Loucy (cell line): ENCODE measurements at regions not wholly inside any gene's neighbourhood (a gene's known extent, or its start where the extent isn't known, plus 50 kb on each side); places are given as distances from the start of the nearest gene placed in this dataset.

Experiments
- H2AFZ ChIP-seq: fragments of 200-600 bp; sonication (generic); 2 replicates; pipeline ENCODE4 v1.6.0; 2016; ENCODE audit warnings: antibody characterized with exemption, mild to moderate bottlenecking, low read length, moderate library complexity
- H3F3A ChIP-seq: fragments of 200-600 bp; 2 replicates; pipeline ENCODE4 v1.6.0; 2016; ENCODE audit warnings: antibody characterized with exemption, low read depth, mild to moderate bottlenecking
- H3K27me3 ChIP-seq: fragments of 200-600 bp; sonication (generic); 2 replicates; pipeline ENCODE4 v1.6.1; 2014; ENCODE audit warnings: low read length, mild to moderate bottlenecking; ENCODE audit not compliant: insufficient read depth, poor library complexity, severe bottlenecking
- H3K36me3 ChIP-seq: fragments of 200-600 bp; sonication (generic); 2 replicates; pipeline ENCODE4 v1.6.1; 2016; ENCODE audit warnings: low read length; ENCODE audit not compliant: insufficient read depth
- H3K4me1 ChIP-seq: fragments of 200-600 bp; sonication (generic); 2 replicates; pipeline ENCODE4 v1.5.1; 2014; ENCODE audit warnings: low read length, mild to moderate bottlenecking; ENCODE audit not compliant: insufficient read depth, poor library complexity, severe bottlenecking
- H3K4me2 ChIP-seq: fragments of 200-600 bp; sonication (generic); 2 replicates; pipeline ENCODE4 v1.6.0; 2014; ENCODE audit warnings: antibody characterized with exemption, low read length, low read depth, mild to moderate bottlenecking; ENCODE audit not compliant: poor library complexity, severe bottlenecking
- H3K4me3 ChIP-seq: fragments of 200-600 bp; sonication (generic); 2 replicates; pipeline ENCODE4 v1.5.1; 2014; ENCODE audit warnings: low read length, mild to moderate bottlenecking, mixed read lengths; ENCODE audit not compliant: poor library complexity, severe bottlenecking
- H3K79me2 ChIP-seq: fragments of 200-600 bp; sonication (generic); 2 replicates; pipeline ENCODE4 v1.6.1; 2014; ENCODE audit warnings: low read length; ENCODE audit not compliant: insufficient read depth
- H3K9ac ChIP-seq: fragments of 200-600 bp; sonication (generic); 2 replicates; pipeline ENCODE4 v1.6.0; 2014; ENCODE audit warnings: mild to moderate bottlenecking, low read depth, low read length, moderate library complexity; ENCODE audit not compliant: poor library complexity, severe bottlenecking
- H3K9me2 ChIP-seq: fragments of 200-600 bp; sonication (generic); replicated peaks from 2 replicates; pipeline ENCODE4 v1.6.1; 2016; ENCODE audit warnings: low read depth, low read length, mixed read lengths
- H3K9me3 ChIP-seq: fragments of 200-600 bp; sonication (generic); 2 replicates; pipeline ENCODE4 v1.6.1; 2014; ENCODE audit warnings: mild to moderate bottlenecking, antibody characterized with exemption, low read length, low read depth; ENCODE audit not compliant: insufficient read depth
- H4K20me1 ChIP-seq: fragments of 200-600 bp; sonication (generic); 2 replicates; pipeline ENCODE4 v1.6.0; 2014; ENCODE audit warnings: antibody characterized with exemption, low read length, mild to moderate bottlenecking; ENCODE audit not compliant: insufficient read depth, poor library complexity, severe bottlenecking
- EZH2phosphoT487 ChIP-seq: fragments of 200-600 bp; IDR thresholded peaks from 2 replicates; pipeline ENCODE4 v1.6.1; 2018; ENCODE audit warnings: antibody characterized with exemption, mild to moderate bottlenecking, moderate library complexity, borderline replicate concordance
- TF ChIP-seq, protein P1 (sequence below): fragments of 200-600 bp; sonication (generic); conservative IDR thresholded peaks from 2 replicates; pipeline ENCODE4 v1.5.1; 2014; ENCODE audit warnings: mild to moderate bottlenecking, antibody characterized with exemption, low read length

DNA sequence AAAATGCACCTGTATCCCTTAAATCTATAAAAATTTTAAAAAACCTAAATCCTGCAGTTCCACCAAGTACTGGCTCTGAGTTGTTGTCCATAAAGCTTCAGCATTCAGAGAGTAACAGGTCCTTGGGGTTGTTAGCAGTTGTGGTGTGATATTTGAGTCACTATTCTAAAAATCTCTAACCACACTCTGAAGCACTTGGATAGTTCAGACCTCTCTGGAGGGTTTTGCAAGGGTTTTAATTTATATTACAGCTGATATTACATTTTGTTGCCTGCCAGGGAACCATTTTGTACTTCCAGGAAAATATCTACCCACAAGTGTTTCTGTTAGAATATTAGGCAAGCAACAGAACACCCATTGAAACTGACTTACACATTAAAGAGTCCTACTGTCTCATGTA lies 255.6 kb downstream of the TBL1XR1 start:
- Histone ChIP-seq H3K4me2 (no peak overlapping the region), H3K79me2 (no peaks in the 10 kb centered on the region), H3K4me3 (no peak overlapping the region), H2AFZ (no peak overlapping the region; the same call in 1 of the 2 replicates), H3F3A (no peaks in the 10 kb centered on the region), H3K4me1 (no peaks in the 10 kb centered on the region), H3K36me3 (no peaks in the 10 kb centered on the region), H3K9me3 (no peaks in the 10 kb centered on the region), H3K9me2 (no peaks in the 10 kb centered on the region), H3K27me3 (no peaks in the 10 kb centered on the region), H3K9ac (no peak overlapping the region), H4K20me1 (no peaks in the 10 kb centered on the region)
- TF ChIP-seq EZH2phosphoT487, result no peak
- TF ChIP-seq, protein P1, sequence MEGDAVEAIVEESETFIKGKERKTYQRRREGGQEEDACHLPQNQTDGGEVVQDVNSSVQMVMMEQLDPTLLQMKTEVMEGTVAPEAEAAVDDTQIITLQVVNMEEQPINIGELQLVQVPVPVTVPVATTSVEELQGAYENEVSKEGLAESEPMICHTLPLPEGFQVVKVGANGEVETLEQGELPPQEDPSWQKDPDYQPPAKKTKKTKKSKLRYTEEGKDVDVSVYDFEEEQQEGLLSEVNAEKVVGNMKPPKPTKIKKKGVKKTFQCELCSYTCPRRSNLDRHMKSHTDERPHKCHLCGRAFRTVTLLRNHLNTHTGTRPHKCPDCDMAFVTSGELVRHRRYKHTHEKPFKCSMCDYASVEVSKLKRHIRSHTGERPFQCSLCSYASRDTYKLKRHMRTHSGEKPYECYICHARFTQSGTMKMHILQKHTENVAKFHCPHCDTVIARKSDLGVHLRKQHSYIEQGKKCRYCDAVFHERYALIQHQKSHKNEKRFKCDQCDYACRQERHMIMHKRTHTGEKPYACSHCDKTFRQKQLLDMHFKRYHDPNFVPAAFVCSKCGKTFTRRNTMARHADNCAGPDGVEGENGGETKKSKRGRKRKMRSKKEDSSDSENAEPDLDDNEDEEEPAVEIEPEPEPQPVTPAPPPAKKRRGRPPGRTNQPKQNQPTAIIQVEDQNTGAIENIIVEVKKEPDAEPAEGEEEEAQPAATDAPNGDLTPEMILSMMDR, result no peak

DNA sequence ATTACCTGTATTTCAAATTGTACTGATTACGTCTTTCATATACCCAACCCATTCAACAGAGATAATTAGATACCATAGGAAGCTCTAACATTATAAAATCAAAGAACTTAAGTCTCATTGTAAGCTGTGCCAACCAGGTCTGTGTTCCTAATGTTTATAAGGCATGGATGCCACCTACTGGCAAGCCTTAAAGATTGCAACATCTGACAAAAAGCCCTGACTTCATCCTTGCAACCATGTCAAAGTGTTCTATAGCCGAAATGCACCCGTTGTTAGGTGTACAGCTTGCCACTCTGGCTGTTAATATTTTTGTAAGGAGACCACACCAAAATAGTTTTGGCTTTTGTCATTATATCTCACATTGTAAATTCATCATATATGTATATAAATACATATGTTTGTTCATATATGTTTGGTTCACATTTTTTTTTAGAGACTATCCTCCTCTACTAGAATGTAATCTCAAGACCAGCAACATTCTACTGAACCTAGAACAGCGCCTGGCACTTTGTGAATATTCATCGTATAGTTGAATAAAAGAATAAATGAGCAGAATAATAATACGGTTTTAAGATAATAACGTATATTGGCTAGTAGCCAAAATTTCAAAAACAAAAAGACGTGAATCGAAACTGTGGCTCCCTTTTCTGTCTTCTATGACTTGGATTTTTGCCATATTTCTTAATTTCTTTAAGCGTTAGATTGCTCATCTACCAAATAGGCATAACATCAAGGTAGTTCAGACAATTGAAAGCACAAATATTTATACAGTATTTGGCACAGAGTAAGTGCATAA lies 258.1 kb downstream of the TBL1XR1 start:
- Histone ChIP-seq H3K4me3 (no peak overlapping the region), H3K9me2 (no peaks in the 10 kb centered on the region), H3K4me1 (no peaks in the 10 kb centered on the region), H3K79me2 (no peaks in the 10 kb centered on the region), H3F3A (no peaks in the 10 kb centered on the region), H3K36me3 (no peaks in the 10 kb centered on the region), H3K27me3 (no peaks in the 10 kb centered on the region), H4K20me1 (no peaks in the 10 kb centered on the region), H3K9ac (no peak overlapping the region), H3K9me3 (no peaks in the 10 kb centered on the region), H2AFZ (no peak overlapping the region), H3K4me2 (no peak overlapping the region)
- TF ChIP-seq, protein P1, result peak; percentile 87
- no peak for TF ChIP-seq EZH2phosphoT487

DNA sequence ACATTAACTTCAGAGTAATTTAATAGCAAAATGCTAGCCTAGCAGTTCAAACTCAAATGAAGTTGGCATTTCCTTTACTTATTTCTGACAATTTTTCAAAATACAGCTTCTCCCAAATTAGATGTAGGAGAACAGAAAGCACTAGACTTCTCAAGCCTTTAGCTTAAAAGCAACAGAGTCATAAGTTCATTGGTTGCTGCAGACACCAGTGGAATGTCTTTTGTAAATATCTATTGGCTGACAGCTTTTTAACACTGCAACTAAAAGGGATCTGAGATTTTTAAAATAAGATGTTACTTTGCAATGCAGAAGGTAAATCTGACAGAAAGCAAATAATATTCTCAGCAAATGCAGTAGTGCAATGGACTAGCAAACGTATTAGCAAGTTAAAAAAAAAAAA lies 259.3 kb downstream of the TBL1XR1 start:
- TF ChIP-seq, protein P1, result no peak
- TF ChIP-seq EZH2phosphoT487, result no peak
- H3K27me3 ChIP-seq, result no peaks in the 10 kb centered on the region
- no peaks in the 10 kb centered on the region for H3F3A ChIP-seq
- 0 out of 2 replicates have a peak overlapping the region, but pooled peaks have one; percentile 21 for H2AFZ ChIP-seq
- H3K9me3 ChIP-seq, result no peaks in the 10 kb centered on the region
- no peaks in the 10 kb centered on the region for H3K36me3 ChIP-seq
- H3K9ac ChIP-seq, result no peak overlapping the region
- H3K4me3 ChIP-seq, result no peak overlapping the region
- no peaks in the 10 kb centered on the region for H3K9me2 ChIP-seq
- H3K4me1 ChIP-seq, result no peaks in the 10 kb centered on the region
- H3K4me2 ChIP-seq, result no peak overlapping the region
- no peaks in the 10 kb centered on the region for H3K79me2 ChIP-seq
- no peaks in the 10 kb centered on the region for H4K20me1 ChIP-seq
